ENCODE measurements at regions not wholly inside any gene's neighbourhood (a gene's known extent, or its start where the extent isn't known, plus 50 kb on each side); places are given as distances from the start of the nearest gene placed in this dataset.

DNA sequence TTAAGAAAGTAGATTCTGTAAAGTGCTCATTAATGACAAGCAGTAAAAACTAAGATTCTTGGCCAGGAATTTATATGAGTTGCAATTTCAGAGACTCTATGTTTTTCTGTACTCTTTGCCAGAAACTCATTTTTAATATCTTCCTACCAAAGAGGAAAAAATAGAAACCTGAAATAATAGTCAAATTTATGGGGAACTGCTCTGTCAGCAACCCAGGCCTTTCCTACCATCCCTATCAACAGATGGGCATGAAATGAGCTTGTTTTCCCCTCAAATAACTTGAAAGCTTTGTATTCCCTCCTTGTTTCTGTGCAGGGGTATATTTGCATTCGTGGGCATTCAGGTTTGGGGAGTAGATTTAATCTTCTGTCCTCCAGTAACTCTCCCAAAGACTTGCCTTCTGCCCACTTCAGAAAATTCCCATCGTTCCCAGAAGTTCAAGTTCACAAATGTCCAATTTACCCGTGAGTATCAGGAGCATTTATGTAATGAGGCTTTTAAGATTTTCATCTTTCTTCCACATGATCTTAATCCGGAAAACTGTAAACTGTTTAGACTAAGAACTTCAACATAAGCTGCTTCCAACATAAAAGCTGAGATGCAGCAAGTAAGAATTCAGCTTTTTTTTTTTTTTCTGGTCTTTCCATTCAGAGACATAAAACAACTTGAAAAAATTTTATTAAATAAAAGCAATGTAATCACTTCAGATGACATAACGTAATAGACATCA lies 363.1 kb downstream of the EFNB2 start:
- TF ChIP-seq, protein P1, sequence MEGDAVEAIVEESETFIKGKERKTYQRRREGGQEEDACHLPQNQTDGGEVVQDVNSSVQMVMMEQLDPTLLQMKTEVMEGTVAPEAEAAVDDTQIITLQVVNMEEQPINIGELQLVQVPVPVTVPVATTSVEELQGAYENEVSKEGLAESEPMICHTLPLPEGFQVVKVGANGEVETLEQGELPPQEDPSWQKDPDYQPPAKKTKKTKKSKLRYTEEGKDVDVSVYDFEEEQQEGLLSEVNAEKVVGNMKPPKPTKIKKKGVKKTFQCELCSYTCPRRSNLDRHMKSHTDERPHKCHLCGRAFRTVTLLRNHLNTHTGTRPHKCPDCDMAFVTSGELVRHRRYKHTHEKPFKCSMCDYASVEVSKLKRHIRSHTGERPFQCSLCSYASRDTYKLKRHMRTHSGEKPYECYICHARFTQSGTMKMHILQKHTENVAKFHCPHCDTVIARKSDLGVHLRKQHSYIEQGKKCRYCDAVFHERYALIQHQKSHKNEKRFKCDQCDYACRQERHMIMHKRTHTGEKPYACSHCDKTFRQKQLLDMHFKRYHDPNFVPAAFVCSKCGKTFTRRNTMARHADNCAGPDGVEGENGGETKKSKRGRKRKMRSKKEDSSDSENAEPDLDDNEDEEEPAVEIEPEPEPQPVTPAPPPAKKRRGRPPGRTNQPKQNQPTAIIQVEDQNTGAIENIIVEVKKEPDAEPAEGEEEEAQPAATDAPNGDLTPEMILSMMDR (IDR thresholded peaks at IDR 0.05), result no peak
- no peak for TF ChIP-seq POLR2A (IDR thresholded peaks at IDR 0.05)
